HG03045 (cell line): ENCODE measurements at regions not wholly inside any gene's neighbourhood (a gene's known extent, or its start where the extent isn't known, plus 50 kb on each side); places are given as distances from the start of the nearest gene placed in this dataset.

ENCODE experiments used
- ATAC-seq: cut with Tn5 transposase; IDR thresholded peaks from one replicate; pipeline ENCODE4 v1.9.1; 2021; ENCODE audit warnings: mild to moderate bottlenecking, moderate library complexity; ENCODE audit not compliant: unreplicated experiment

GRCh38 chr6:111984516-111985201, 69.2 kb upstream of the CCN6 start:
- ATAC-seq: no peak

GRCh38 chr6:111985202-111985731, 68.6 kb upstream of the CCN6 start:
- ATAC-seq: no peak

- no peak for ATAC-seq
Observed at GRCh38 chr6:111986651-111987050, 67.3 kb upstream of the CCN6 start.

GRCh38 chr6:111987295-111987694, 66.6 kb upstream of the CCN6 start:
- ATAC-seq: no peak

GRCh38 chr6:111988926-111989325, 65.0 kb upstream of the CCN6 start:
- ATAC-seq: no peak

- ATAC-seq: no peak
Observed at GRCh38 chr6:111989743-111990142, 64.2 kb upstream of the CCN6 start.

GRCh38 chr6:111990214-111990613, 63.7 kb upstream of the CCN6 start:
- no peak for ATAC-seq

- no peak for ATAC-seq
Observed at GRCh38 chr6:111992851-111993250, 61.1 kb upstream of the CCN6 start.

GRCh38 chr6:111993342-111993741, 60.6 kb upstream of the CCN6 start:
- ATAC-seq: no peak

GRCh38 chr6:111994791-111995190, 59.1 kb upstream of the CCN6 start:
- ATAC-seq: no peak

- ATAC-seq: no peak
Observed at GRCh38 chr6:111995404-111995803, 58.5 kb upstream of the CCN6 start.

- no peak for ATAC-seq
Observed at GRCh38 chr6:111996144-111996865, 57.6 kb upstream of the CCN6 start.

GRCh38 chr6:111997078-111997852, 56.6 kb upstream of the CCN6 start:
- peak; percentile 77 for ATAC-seq

- ATAC-seq: no peak
Observed at GRCh38 chr6:111997853-111998208, 56.1 kb upstream of the CCN6 start.

GRCh38 chr6:112002307-112002706, 51.6 kb upstream of the CCN6 start:
- no peak for ATAC-seq
